Hepatocyte (in vitro differentiated cells): ENCODE measurements at regions not wholly inside any gene's neighbourhood (a gene's known extent, or its start where the extent isn't known, plus 50 kb on each side); places are given as distances from the start of the nearest gene placed in this dataset.

Experiments used
- DNase-seq: peaks from one replicate; pipeline ENCODE4 v3.0.0-alpha.2; 2016; ENCODE audit warnings: low spot score
- H2AFZ ChIP-seq: fragments of 200-600 bp; sonication (generic); 2 replicates; pipeline ENCODE4 v1.6.0; 2016; ENCODE audit warnings: antibody characterized with exemption, mild to moderate bottlenecking
- H3K27ac ChIP-seq: fragments of 200-600 bp; sonication (generic); 2 replicates; pipeline ENCODE4 v1.5.1; 2016; ENCODE audit warnings: mild to moderate bottlenecking
- H3K27me3 ChIP-seq: fragments of 200-600 bp; sonication (generic); 2 replicates; pipeline ENCODE4 v1.6.1; 2016
- H3K36me3 ChIP-seq: fragments of 200-600 bp; sonication (generic); replicated peaks from 2 replicates; pipeline ENCODE4 v1.5.1; 2016; ENCODE audit warnings: low read depth; ENCODE audit not compliant: insufficient read depth
- H3K4me1 ChIP-seq: fragments of 200-600 bp; sonication (generic); 2 replicates; pipeline ENCODE4 v1.5.1; 2016; ENCODE audit warnings: mild to moderate bottlenecking, moderate library complexity; ENCODE audit not compliant: insufficient read depth
- H3K4me2 ChIP-seq: fragments of 200-600 bp; sonication (generic); 2 replicates; pipeline ENCODE4 v1.6.0; 2016
- H3K4me3 ChIP-seq: fragments of 200-600 bp; sonication (generic); 2 replicates; pipeline ENCODE4 v1.5.1; 2016; ENCODE audit warnings: mild to moderate bottlenecking
- H3K79me2 ChIP-seq: fragments of 200-600 bp; sonication (generic); 2 replicates; pipeline ENCODE4 v1.6.0; 2017; ENCODE audit warnings: mild to moderate bottlenecking
- H3K9me2 ChIP-seq: fragments of 200-600 bp; sonication (generic); replicated peaks from 2 replicates; pipeline ENCODE4 v1.6.0; 2017; ENCODE audit warnings: mild to moderate bottlenecking; ENCODE audit not compliant: insufficient read depth
- H3K9me3 ChIP-seq: fragments of 200-600 bp; sonication (generic); 2 replicates; pipeline ENCODE4 v1.5.1; 2016; ENCODE audit warnings: low read depth, mild to moderate bottlenecking
- H4K20me1 ChIP-seq: fragments of 200-600 bp; sonication (generic); 2 replicates; pipeline ENCODE4 v1.6.0; 2016; ENCODE audit warnings: mild to moderate bottlenecking; ENCODE audit not compliant: insufficient read depth, poor library complexity, severe bottlenecking
- EZH2 ChIP-seq: fragments of 200-600 bp; sonication (generic); IDR thresholded peaks from 2 replicates; pipeline ENCODE4 v1.6.1; 2016; ENCODE audit warnings: antibody characterized with exemption, mild to moderate bottlenecking, borderline replicate concordance
- EZH2phosphoT487 ChIP-seq: fragments of 200-600 bp; sonication (generic); IDR thresholded peaks from one replicate; pipeline ENCODE4 v1.6.1; 2018; ENCODE audit warnings: antibody characterized with exemption, mild to moderate bottlenecking, low read depth, moderate library complexity; ENCODE audit not compliant: unreplicated experiment, severe bottlenecking
- WGBS: methylation state at CpG from one replicate; pipeline ENCODE4 v1.1.6; 2016; ENCODE audit warnings: low lambda C conversion rate; ENCODE audit errors: missing lambda C conversion rate; 5-methylcytosine and 5-hydroxymethylcytosine counted together
- TF ChIP-seq, protein P1 (sequence below): fragments of 200-600 bp; sonication (generic); IDR thresholded peaks from 2 replicates; pipeline ENCODE4 v1.5.1; 2016; ENCODE audit warnings: antibody characterized with exemption, mild to moderate bottlenecking; ENCODE audit not compliant: poor library complexity

DNA sequence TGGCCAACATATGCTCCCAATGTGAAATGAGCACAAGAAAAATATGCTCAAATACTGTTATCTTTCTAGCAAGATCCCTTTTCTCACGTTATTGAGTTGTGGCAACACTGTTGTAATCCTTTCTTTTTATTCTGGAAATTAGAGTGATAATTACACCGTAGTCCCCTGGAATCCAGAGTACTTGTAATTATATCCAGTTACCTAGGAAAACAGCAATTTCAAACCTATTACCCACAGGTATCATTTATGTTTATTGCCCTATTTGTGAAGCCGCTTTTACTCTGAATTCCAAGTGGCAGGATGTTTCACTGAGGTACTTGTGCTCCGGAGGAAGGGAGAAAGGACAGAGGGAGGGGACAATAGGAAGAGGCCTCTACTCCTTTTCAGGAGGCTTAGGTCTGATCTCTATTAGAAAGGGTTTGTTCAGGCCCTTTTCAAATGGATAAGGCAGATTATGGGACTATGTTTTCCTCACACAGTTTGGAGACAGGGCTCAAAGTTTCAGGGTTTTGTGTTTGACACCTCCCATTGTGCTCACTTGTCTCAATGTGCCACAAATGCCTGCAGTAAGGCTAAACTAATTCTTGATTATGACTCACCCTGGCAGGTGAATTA lies 646.6 kb downstream of the TUSC7 start:
- H3K9me2 ChIP-seq = no peaks in the 10 kb centered on the region
- WGBS = 43% methylated on average over 4 of the region's 4 CpGs
- H3K4me3 ChIP-seq = no peak overlapping the region
- no peaks in the 10 kb centered on the region for H3K36me3 ChIP-seq
- no peak overlapping the region for H3K27ac ChIP-seq
- H3K4me2 ChIP-seq = no peak overlapping the region
- H3K9me3 ChIP-seq = no peaks in the 10 kb centered on the region
- no peaks in the 10 kb centered on the region for H3K27me3 ChIP-seq
- no peak overlapping the region for H2AFZ ChIP-seq
- no peaks in the 10 kb centered on the region for H3K4me1 ChIP-seq
- H3K79me2 ChIP-seq = no peaks in the 10 kb centered on the region
- DNase-seq = no peak
- H4K20me1 ChIP-seq = no peaks in the 10 kb centered on the region
- TF ChIP-seq EZH2phosphoT487 (no peak), EZH2 (no peak)
- TF ChIP-seq, protein P1, sequence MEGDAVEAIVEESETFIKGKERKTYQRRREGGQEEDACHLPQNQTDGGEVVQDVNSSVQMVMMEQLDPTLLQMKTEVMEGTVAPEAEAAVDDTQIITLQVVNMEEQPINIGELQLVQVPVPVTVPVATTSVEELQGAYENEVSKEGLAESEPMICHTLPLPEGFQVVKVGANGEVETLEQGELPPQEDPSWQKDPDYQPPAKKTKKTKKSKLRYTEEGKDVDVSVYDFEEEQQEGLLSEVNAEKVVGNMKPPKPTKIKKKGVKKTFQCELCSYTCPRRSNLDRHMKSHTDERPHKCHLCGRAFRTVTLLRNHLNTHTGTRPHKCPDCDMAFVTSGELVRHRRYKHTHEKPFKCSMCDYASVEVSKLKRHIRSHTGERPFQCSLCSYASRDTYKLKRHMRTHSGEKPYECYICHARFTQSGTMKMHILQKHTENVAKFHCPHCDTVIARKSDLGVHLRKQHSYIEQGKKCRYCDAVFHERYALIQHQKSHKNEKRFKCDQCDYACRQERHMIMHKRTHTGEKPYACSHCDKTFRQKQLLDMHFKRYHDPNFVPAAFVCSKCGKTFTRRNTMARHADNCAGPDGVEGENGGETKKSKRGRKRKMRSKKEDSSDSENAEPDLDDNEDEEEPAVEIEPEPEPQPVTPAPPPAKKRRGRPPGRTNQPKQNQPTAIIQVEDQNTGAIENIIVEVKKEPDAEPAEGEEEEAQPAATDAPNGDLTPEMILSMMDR = no peak

DNA sequence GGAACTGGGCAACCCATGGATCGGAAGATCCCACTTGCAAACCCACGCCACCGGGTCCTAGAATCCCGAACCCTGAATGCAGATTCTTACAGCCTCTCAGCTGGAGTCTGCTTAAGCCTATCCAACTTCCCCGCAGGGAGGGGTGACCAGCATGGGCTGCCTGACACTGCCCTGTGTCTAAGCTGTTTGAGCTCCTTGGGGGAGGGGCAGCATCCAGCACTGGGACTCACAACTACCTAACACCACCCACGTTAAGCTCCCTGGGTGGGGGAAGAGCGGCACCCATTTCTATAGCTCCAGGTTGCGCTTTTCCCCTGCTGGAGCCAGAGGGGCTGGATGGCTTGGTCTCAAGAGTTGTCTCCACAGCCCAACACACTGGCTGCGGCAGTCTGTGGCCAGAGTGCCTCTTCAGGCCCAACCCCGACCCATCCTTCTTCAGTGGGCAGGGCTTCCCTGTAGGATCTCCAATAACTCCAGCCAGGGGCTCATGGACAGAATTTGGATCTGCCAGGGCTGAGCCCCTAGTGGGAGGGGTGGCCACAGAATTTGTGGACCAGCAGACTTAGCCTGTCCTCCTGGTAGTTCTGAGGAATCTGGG lies 649.2 kb downstream of the TUSC7 start:
- Histone ChIP-seq H3K4me2 (no peak overlapping the region), H3K9me2 (no peaks in the 10 kb centered on the region), H3K4me3 (no peak overlapping the region), H3K36me3 (no peaks in the 10 kb centered on the region), H2AFZ (no peak overlapping the region), H3K9me3 (no peaks in the 10 kb centered on the region), H3K79me2 (no peaks in the 10 kb centered on the region), H3K27me3 (no peaks in the 10 kb centered on the region), H3K27ac (no peak overlapping the region), H4K20me1 (no peaks in the 10 kb centered on the region), H3K4me1 (no peaks in the 10 kb centered on the region)
- DNase-seq = no peak
- TF ChIP-seq EZH2 = no peak
- TF ChIP-seq, protein P1 = no peak
- no peak for TF ChIP-seq EZH2phosphoT487
- 93% methylated on average over 10 of the region's 10 CpGs for WGBS

DNA sequence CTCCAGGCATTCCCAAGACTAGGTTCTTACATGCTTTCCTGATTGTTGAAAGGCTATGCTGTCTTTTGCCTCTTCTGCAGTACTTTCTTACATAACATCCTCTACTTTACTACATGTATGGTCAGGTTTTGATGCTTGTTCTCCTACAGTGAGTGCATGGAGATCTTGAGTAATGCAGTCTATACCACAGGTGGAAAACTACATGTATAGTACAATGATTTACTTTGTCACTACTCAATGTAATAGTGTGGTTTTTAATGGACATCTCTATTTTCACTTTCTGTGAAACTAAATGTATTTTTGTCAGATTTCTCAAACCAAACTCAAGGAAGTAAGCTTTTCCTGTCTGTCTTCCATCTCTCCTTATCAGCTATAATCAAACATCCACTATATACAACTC lies 657.0 kb downstream of the TUSC7 start:
- no peak overlapping the region for H3K4me2 ChIP-seq
- H3K4me3 ChIP-seq = no peak overlapping the region
- no peaks in the 10 kb centered on the region for H4K20me1 ChIP-seq
- H3K27me3 ChIP-seq = no peaks in the 10 kb centered on the region
- H3K9me2 ChIP-seq = no peaks in the 10 kb centered on the region
- DNase-seq = no peak
- H3K4me1 ChIP-seq = no peaks in the 10 kb centered on the region
- no peaks in the 10 kb centered on the region for H3K79me2 ChIP-seq
- no peak overlapping the region for H3K27ac ChIP-seq
- H3K36me3 ChIP-seq = no peaks in the 10 kb centered on the region
- TF ChIP-seq, protein P1 = no peak
- TF ChIP-seq EZH2 (no peak), EZH2phosphoT487 (no peak)
- no peak overlapping the region for H2AFZ ChIP-seq
- no peaks in the 10 kb centered on the region for H3K9me3 ChIP-seq

DNA sequence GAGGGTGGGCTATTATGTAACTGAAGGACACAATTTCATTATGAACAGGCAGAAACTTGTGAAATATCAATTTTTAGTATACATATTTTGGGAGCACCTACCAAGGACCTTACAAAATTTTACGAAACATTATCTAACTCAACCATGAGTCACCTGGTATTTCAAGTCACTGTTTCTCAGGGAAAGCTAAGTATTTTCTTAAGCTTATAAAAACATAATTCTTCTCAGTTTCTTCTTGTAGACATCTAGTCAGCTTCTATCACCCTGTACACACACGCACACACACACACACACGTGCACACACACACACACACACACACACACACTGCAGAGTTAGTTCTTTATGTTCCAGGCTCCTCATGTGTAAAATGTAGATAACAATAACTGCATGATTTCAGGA lies 658.3 kb downstream of the TUSC7 start:
- Histone ChIP-seq H3K9me3 (no peaks in the 10 kb centered on the region), H3K9me2 (no peaks in the 10 kb centered on the region), H3K4me2 (no peak overlapping the region), H3K79me2 (no peaks in the 10 kb centered on the region), H3K27ac (no peak overlapping the region), H3K36me3 (no peaks in the 10 kb centered on the region), H4K20me1 (no peaks in the 10 kb centered on the region), H3K4me3 (no peak overlapping the region), H3K27me3 (no peaks in the 10 kb centered on the region), H2AFZ (no peak overlapping the region), H3K4me1 (no peaks in the 10 kb centered on the region)
- no peak for DNase-seq
- TF ChIP-seq, protein P1 = no peak
- TF ChIP-seq EZH2phosphoT487 = no peak
- TF ChIP-seq EZH2 = no peak
- 97% methylated on average over 3 of the region's 3 CpGs for WGBS
